WI38 (cell line): ENCODE measurements at regions not wholly inside any gene's neighbourhood (a gene's known extent, or its start where the extent isn't known, plus 50 kb on each side); places are given as distances from the start of the nearest gene placed in this dataset.

Experiments
- H3K4me3 ChIP-seq: 2 replicates; pipeline ENCODE4 v1.5.1; 2011; ENCODE audit warnings: low read depth, mild to moderate bottlenecking, control low read depth, low read length
- TF ChIP-seq, protein P1 (sequence below): IDR thresholded peaks from 2 replicates; pipeline ENCODE4 v1.5.1; 2012; ENCODE audit warnings: low read depth, mild to moderate bottlenecking, control low read depth, low read length

DNA sequence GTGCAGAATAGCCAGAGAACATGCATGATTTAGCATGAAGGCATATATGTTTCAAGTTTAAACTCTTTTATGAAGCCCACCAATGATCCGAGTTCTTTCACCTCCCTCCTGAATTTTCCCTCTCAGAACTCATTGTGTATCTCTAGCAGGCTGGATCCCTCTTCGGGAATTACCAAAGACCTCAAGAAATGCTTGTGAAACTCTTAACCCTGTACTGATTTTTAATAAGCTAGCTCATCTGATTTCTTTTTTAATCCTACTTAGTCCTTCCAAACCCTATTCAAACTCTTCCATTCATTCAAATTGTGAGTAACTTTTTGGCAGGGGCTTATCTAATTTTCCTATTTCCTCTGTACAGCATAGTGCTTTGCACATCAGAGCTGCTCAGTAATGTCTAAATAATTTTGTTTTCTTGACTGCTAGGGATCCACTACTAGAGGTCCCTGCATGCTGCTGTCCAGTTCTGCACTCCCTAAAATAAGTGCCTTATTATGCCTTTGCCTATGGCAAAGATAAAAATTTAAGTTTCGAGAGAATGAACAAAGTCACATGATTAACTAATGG lies 723.8 kb downstream of the CDH11 start:
- H3K4me3 ChIP-seq: no peak overlapping the region
- TF ChIP-seq, protein P1, sequence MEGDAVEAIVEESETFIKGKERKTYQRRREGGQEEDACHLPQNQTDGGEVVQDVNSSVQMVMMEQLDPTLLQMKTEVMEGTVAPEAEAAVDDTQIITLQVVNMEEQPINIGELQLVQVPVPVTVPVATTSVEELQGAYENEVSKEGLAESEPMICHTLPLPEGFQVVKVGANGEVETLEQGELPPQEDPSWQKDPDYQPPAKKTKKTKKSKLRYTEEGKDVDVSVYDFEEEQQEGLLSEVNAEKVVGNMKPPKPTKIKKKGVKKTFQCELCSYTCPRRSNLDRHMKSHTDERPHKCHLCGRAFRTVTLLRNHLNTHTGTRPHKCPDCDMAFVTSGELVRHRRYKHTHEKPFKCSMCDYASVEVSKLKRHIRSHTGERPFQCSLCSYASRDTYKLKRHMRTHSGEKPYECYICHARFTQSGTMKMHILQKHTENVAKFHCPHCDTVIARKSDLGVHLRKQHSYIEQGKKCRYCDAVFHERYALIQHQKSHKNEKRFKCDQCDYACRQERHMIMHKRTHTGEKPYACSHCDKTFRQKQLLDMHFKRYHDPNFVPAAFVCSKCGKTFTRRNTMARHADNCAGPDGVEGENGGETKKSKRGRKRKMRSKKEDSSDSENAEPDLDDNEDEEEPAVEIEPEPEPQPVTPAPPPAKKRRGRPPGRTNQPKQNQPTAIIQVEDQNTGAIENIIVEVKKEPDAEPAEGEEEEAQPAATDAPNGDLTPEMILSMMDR: no peak

DNA sequence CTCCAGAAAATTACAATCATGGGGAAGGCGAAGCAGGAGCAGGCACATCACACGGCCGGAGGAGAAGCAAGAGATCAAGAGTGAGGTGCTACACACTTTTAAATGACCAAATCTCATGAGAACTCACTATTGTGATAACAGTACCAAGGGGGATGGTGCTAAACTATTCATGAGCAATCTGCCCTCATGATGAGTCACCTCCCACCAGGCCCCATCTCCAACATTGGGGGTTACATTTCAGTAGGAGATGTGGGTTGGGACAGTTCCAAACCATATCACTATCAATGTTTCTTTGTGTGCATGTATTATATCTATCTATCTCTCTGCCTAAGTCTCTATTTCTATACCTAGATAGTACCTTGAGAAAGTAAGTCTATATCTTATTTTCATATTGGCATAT lies 724.8 kb downstream of the CDH11 start:
- TF ChIP-seq, protein P1: no peak
- no peak overlapping the region for H3K4me3 ChIP-seq

DNA sequence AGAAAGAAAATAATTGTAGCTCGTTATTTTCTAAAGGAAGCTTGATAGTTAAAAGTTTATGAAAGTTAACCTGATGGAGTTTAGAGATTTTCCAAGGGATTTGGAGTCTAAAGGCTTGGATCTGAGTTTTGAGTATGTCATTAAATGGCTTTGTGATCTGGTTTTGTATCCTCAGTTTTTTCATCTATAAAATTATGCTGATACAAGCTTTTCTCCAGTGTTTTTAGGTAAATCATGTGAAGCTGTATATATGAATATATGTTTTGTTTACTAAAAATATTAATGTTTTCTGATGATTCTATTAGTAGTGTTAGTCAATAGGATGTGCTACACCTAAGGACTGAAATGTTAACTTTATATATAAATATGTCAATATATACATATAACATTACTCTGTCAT lies 727.8 kb downstream of the CDH11 start:
- TF ChIP-seq, protein P1: no peak
- no peak overlapping the region for H3K4me3 ChIP-seq

DNA sequence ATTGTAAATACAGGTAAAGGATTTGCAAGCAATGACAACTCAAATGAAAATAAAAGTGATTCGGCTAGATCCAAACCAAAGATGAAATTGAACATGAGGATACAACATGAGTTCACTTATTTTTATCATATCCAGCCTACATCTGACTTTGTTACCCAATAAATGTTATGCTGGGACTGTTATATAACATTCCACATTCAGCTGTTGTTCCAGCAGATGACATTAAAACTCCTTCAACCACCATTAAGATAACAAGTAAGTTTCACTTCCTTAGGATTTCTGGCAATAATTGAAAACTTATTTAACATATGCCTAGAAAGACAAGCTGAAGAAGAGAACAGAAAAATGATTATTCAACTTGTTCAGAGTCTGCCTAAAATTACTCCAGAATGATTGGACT lies 729.4 kb downstream of the CDH11 start:
- TF ChIP-seq, protein P1: no peak
- H3K4me3 ChIP-seq: no peak overlapping the region

DNA sequence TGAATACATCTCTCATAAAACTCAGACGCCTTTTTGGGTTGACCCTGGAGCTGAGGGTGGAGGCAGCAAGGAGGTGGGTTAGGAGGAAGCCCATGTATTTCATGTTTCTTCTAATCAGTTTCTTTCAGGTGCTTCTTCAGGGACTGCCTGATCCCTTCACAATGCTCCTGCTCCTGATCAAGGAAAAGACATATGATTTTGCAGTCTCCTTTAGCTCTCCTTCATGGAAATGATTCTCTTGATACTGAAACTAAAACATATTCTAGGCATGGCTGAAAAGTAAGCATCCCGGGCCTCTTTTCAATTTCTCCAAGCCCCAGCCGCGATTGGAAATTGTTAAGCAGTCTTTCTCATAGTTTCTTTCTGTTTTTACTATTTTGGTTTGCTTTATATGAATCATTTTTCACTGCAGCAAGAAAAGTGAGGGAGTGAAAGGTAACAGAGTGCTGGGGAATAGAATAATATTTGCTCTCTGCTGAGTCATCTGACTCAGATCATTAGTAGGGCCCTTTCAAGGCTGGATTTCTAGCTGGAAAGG lies 730.7 kb downstream of the CDH11 start:
- H3K4me3 ChIP-seq: peak overlapping the region; percentile 41; the same call in 1 of the 2 replicates

DNA sequence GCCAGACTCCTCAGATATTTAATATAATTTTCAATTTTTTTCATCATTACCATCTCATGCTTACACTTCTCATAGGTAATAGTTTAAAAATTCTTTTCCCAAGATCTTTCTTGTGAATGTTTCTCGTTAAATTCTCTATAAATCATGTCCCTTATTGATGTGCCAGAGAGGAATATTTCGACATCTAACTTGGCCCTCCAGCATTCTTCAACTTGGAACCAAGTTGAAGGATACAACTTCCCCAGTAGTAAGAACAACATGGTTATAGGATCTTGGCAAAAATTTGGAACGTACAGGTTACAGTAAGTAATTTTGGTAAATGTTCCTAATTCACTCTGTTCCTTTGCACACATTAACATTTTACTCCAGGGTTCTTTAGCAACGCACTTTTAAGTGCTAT lies 731.8 kb downstream of the CDH11 start:
- TF ChIP-seq, protein P1: no peak
- no peak overlapping the region for H3K4me3 ChIP-seq

More for the DNA sequence above, 730.7 kb downstream of the CDH11 start:
- TF ChIP-seq, protein P1: no peak

DNA sequence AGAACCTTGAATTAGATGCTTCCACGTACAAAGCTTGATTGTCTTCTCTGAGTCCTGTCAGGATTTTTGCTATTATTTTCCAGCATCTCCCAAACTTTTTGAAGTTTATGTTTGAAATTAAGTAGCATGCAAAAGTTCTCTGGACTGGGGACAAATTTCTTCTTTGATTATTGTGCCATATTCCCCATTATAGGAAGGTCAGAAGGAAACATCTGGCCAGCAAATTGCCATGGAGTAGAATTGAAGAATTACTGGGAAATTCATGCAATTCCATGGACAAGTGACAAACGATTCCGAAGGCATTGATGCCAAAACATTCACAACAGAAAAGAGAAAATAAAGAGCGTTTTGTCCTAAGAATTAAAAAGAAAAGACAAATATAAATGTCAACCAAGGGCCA lies 737.2 kb downstream of the CDH11 start:
- TF ChIP-seq, protein P1: no peak
- H3K4me3 ChIP-seq: no peak overlapping the region
